A673 (cell line): ENCODE measurements at regions not wholly inside any gene's neighbourhood (a gene's known extent, or its start where the extent isn't known, plus 50 kb on each side); places are given as distances from the start of the nearest gene placed in this dataset.

Experiments
- EZH2 ChIP-seq: fragments of 200-600 bp; sonication (generic); IDR thresholded peaks from 2 replicates; pipeline ENCODE4 v1.6.1; 2017; ENCODE audit warnings: borderline replicate concordance, low read depth, mild to moderate bottlenecking, mixed read lengths, antibody characterized with exemption, low read length; ENCODE audit not compliant: poor library complexity, severe bottlenecking
- TF ChIP-seq, protein P1 (sequence below): fragments of 300-800, 200-600 bp; sonication (generic); conservative IDR thresholded peaks from 2 replicates; pipeline ENCODE4 v1.5.1; 2017; ENCODE audit warnings: low read depth, mild to moderate bottlenecking, antibody characterized with exemption, low read length, moderate library complexity, mixed read lengths

DNA sequence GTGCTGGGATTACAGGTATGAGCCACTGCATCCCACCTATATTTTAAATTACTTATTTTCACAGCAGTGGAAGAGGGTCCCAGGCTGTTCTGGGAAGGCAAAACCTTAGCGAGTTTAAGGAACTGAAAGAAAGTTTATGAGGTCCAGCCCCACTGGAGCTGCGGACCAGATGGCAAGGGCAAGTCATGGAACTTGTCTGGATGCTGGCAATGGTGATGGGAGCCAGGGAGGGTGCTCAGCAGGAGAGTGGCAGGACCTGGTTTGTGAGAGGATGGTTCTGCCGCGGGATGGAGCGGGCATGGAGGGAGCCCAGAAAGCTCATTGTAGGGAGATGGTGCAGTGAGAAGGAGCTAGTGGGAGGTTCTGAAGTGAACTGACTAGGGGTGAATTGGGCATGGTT lies 50.6 kb upstream of the SLC45A1 start:
- TF ChIP-seq, protein P1, sequence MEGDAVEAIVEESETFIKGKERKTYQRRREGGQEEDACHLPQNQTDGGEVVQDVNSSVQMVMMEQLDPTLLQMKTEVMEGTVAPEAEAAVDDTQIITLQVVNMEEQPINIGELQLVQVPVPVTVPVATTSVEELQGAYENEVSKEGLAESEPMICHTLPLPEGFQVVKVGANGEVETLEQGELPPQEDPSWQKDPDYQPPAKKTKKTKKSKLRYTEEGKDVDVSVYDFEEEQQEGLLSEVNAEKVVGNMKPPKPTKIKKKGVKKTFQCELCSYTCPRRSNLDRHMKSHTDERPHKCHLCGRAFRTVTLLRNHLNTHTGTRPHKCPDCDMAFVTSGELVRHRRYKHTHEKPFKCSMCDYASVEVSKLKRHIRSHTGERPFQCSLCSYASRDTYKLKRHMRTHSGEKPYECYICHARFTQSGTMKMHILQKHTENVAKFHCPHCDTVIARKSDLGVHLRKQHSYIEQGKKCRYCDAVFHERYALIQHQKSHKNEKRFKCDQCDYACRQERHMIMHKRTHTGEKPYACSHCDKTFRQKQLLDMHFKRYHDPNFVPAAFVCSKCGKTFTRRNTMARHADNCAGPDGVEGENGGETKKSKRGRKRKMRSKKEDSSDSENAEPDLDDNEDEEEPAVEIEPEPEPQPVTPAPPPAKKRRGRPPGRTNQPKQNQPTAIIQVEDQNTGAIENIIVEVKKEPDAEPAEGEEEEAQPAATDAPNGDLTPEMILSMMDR: no peak
- TF ChIP-seq EZH2: no peak
